ENCODE measurements at regions not wholly inside any gene's neighbourhood (a gene's known extent, or its start where the extent isn't known, plus 50 kb on each side); places are given as distances from the start of the nearest gene placed in this dataset.
"Not testable (repeated sequence)": the region's sequence is repeated elsewhere in the genome, so short reads cannot be mapped to it uniquely, and the experiment has no call there.

DNA sequence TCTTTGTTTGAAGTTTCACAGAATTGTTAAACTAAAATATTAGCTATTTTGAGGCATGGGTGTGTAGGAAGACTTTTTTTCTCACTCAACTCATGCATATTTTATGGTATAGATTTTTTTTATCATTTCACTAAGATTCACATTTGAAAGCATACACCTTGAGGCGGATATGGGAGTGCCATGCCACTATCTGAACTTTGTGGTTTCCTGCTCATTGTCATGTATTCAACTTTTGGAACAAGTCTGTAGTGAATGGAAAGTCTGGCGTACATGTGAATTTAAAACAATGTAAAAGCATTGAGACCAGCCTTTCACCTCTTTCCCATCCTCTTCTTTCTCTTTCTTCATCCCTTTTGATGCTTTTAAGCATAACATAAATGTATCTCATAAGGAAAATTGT is 147.9 kb downstream of the TPBG start:
- no peaks in the 10 kb centered on the region for H3K27me3 ChIP-seq
- TF ChIP-seq EP300 (IDR thresholded peaks at IDR 0.05) (no peak), POLR2A (IDR thresholded peaks at IDR 0.05) (no peak), POLR2AphosphoS5 (IDR thresholded peaks at IDR 0.05) (no peak)
- TF ChIP-seq, protein P1, sequence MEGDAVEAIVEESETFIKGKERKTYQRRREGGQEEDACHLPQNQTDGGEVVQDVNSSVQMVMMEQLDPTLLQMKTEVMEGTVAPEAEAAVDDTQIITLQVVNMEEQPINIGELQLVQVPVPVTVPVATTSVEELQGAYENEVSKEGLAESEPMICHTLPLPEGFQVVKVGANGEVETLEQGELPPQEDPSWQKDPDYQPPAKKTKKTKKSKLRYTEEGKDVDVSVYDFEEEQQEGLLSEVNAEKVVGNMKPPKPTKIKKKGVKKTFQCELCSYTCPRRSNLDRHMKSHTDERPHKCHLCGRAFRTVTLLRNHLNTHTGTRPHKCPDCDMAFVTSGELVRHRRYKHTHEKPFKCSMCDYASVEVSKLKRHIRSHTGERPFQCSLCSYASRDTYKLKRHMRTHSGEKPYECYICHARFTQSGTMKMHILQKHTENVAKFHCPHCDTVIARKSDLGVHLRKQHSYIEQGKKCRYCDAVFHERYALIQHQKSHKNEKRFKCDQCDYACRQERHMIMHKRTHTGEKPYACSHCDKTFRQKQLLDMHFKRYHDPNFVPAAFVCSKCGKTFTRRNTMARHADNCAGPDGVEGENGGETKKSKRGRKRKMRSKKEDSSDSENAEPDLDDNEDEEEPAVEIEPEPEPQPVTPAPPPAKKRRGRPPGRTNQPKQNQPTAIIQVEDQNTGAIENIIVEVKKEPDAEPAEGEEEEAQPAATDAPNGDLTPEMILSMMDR (IDR thresholded peaks at IDR 0.05): no peak
- no peaks in the 10 kb centered on the region for H3K4me1 ChIP-seq
- 54 to 80% (median 67%) methylated on average over 2 of the region's 2 CpGs for whole genome bisulfite sequencing, 5 donors
- no peak overlapping the region for H3K4me3 ChIP-seq
- no peaks in the 10 kb centered on the region for H3K36me3 ChIP-seq
- no peak overlapping the region for H3K27ac ChIP-seq
- DNase-seq: no peak
- peaks cover 0 to 13% (median 9%) of the 10 kb centered on the region in 4 donors for H3K9me3 ChIP-seq
- intact Hi-C loops (cut with DNase I; ENCODE audit: low total_unique reads): no loop called here

DNA sequence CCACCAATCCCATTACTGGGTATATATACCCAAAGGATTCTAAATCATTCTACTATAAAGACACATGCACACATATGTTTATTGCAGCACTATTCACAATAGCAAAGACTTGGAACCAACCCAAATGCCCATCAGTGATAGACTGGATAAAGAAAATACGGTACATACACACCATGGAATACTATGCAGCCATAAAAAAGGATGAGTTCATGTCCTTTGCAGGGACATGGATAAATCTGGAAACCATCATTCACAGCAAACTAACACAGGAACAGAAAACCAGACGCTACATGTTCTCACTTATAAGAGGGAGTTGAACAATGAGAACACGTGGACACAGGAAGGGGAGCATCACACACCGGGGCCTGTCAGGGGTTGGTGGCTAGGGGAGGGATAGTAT is 154.3 kb downstream of the TPBG start:
- H3K36me3 ChIP-seq; intact Hi-C loops (cut with DNase I; ENCODE audit: low total_unique reads); H3K27ac ChIP-seq; H3K4me1 ChIP-seq; H3K4me3 ChIP-seq; DNase-seq; H3K27me3 ChIP-seq: not testable (repeated sequence)
- peaks cover 0 to 30% (median 9%) of the 10 kb centered on the region in 4 donors for H3K9me3 ChIP-seq
- WGBS, 5 donors: 88 to 94% (median 89%) methylated on average over 4 of the region's 4 CpGs

DNA sequence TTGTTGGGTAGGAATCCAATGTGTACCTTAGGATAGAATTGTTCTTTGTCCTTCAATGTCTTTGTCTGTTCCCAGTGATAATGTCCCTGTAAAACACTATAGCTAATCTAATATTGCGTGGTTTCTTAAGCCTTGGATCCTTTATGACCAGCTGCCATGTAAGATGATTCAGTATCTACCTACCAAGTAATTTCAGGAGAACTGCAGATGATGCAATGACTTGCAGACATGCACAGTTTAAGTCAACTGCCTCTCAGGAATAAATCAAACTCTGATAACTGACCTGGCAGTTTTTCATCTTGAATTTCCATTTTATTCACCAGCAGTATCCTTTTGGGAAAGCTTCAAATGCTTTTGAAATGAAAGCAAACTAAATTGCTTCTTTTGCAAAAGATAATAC is 157.8 kb downstream of the TPBG start:
- DNase-seq: no peak
- peaks cover 0 to 18% (median 0%) of the 10 kb centered on the region in 4 donors for H3K9me3 ChIP-seq
- intact Hi-C loops (cut with DNase I; ENCODE audit: low total_unique reads): no loop called here

DNA sequence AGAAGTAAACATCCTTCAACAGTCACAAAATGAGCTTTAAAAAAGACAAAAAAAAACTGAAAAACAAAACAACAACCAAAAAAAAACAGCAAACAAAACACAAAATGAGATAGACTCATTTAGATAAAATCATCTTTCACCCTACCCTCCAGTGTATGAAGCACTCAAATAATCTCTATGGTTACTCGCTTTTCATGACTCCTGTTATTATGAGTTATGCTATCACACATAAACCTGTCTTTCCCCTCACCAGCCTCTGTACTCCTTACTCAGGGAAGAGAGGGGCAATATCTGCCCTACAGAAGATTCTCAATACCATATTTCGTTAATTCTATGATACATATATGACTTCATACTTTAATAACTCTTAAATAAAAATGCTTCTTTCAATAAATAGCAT is 158.2 kb downstream of the TPBG start:
- no peaks in the 10 kb centered on the region for H3K4me1 ChIP-seq
- 77 to 85% (median 84%) methylated on average over 2 of the region's 2 CpGs for WGBS, 5 donors
- intact Hi-C loops (cut with DNase I; ENCODE audit: low total_unique reads): no loop called here
- H3K9me3 ChIP-seq: peaks cover 0 to 14% (median 0%) of the 10 kb centered on the region in 4 donors
- TF ChIP-seq, protein P1 (IDR thresholded peaks at IDR 0.05): no peak
- no peak overlapping the region for H3K27ac ChIP-seq
- no peak overlapping the region for H3K4me3 ChIP-seq
- H3K27me3 ChIP-seq: no peaks in the 10 kb centered on the region
- no peaks in the 10 kb centered on the region for H3K36me3 ChIP-seq
- DNase-seq: no peak

More for the DNA sequence above, 157.8 kb downstream of the TPBG start:
- H3K36me3 ChIP-seq: no peaks in the 10 kb centered on the region
- H3K4me1 ChIP-seq: no peaks in the 10 kb centered on the region
- H3K27ac ChIP-seq: no peak overlapping the region
- no peak overlapping the region for H3K4me3 ChIP-seq
- no peak for TF ChIP-seq POLR2A (IDR thresholded peaks at IDR 0.05)
- TF ChIP-seq EP300 (IDR thresholded peaks at IDR 0.05): no peak
- TF ChIP-seq, protein P1 (IDR thresholded peaks at IDR 0.05): no peak
- TF ChIP-seq POLR2AphosphoS5 (IDR thresholded peaks at IDR 0.05): no peak
- no peaks in the 10 kb centered on the region for H3K27me3 ChIP-seq
- WGBS, 5 donors: 69 to 96% (median 86%) methylated on average over 1 of the region's 1 CpG

DNA sequence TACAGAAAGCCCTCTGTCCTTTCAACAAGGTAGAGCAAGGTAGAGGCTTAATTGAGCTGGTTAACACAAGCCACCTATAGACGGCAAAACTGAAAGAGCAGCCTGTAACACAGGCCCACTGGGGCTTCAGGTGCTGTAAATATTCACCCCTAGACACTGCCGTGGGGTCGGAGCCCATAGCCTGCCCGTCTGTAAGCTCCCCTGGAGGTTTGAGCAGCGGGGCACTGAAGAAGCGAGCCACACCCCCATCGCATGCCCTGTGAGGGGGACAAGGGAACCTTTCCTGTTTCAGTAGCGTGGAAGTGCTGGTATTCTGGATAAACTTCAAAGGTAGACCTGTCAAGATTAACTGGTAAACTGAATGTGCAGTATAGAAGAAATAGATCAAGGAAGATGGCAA is 160.4 kb downstream of the TPBG start:
- 70 to 79% (median 72%) methylated on average over 7 to 8 of the region's 8 CpGs for WGBS, 5 donors
- Histone ChIP-seq H3K27me3 (no peaks in the 10 kb centered on the region), H3K36me3 (no peaks in the 10 kb centered on the region), H3K27ac (no peak overlapping the region), H3K4me3 (no peak overlapping the region), H3K4me1 (no peaks in the 10 kb centered on the region), H3K9me3 (no peaks in the 10 kb centered on the region)
- intact Hi-C loops (cut with DNase I; ENCODE audit: low total_unique reads): no loop called here
- TF ChIP-seq, protein P1 (IDR thresholded peaks at IDR 0.05): no peak
- TF ChIP-seq POLR2A (IDR thresholded peaks at IDR 0.05): no peak
- TF ChIP-seq POLR2AphosphoS5 (IDR thresholded peaks at IDR 0.05): no peak
- no peak for TF ChIP-seq EP300 (IDR thresholded peaks at IDR 0.05)
- DNase-seq: no peak
